SKM-1 (cell line): ENCODE measurements at regions not wholly inside any gene's neighbourhood (a gene's known extent, or its start where the extent isn't known, plus 50 kb on each side); places are given as distances from the start of the nearest gene placed in this dataset.

Experiments
- DNase-seq: peaks from one replicate; lab custom pipeline; 2025; ENCODE audit not compliant: unreplicated experiment; lab: John Stamatoyannopoulos, UW

DNA sequence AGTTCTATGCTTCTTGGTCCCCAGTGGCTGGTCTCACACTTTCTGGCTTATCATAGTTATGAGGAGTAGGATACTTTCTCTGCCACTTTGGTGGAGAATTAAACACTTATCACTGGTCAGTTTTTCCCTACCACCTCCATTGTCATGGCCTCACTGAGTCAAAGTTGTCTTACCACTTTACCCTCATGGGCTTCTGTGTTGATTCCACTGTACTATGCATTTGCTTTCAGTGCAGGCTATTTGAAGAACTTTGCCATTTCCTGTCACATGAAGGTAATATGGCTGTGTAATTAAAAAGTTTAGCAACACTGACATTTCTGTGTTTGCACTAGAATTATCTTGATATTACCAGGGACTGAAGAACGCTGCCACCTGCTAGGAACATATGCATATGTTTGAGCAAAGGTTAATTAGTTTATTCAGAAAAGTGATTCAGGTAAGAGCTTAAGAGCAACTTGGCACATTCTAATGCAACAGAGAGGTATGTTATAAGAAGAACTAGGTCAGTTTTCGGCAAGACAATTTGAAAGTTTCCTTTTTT lies 377.3 kb downstream of the PDCD6IP start:
- DNase-seq: no peak

DNA sequence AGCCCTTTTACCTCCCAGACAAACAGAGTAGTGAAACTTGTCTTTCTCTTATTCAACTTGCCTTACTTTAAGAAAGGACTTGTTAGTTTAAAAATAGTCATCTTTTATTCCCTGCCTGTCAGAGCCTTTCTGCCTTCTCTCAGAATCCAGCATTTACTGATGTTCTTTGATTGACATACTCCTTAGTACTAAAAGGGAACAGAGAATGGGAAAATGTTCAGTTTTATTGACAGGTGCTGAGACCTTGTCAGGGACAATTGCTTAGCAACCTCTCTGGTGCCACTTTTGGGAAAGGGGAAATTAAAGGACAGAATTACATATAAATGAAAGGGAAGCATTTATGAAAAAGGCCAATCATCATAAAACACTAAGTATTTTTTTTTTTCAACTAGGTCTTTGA lies 378.3 kb downstream of the PDCD6IP start:
- DNase-seq: no peak

DNA sequence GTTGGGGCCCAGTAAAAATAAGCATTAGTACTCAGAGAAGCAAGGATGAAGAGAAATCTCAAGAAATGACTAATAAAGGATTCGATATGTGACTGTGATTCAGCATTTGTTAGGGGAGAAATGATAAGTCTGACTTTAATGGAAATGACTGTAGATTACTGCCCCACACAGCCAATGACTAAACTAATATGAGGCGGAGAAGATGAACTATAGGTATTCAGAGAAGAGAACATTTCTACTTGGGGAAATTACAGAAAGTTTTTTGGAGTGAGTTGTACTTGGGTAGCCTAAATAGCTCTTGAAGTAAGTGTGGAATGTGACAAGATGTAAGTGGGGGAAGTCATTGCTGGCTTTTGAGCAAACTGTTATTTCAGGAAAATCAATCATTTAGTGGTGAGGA lies 380.0 kb downstream of the PDCD6IP start:
- DNase-seq: no peak

DNA sequence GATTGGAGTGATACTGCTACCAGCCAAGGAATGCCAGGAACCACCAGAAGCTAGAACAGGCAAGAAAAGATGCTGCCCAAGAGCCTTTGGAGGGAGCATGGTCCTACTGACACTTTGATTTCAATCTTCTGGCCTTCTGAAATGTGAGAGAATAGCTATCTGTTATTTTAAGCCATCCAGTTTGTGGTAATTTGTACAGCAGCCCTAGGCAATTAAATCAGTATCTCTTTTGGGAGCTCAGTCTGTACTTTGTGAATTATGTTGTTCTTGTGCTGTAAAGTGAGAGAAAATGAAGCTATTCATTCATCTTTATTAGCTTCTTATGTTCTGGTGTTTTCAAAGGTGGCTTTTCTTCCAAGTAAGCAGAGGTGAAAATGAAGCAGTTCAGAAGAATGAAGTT lies 381.3 kb downstream of the PDCD6IP start:
- DNase-seq: no peak

DNA sequence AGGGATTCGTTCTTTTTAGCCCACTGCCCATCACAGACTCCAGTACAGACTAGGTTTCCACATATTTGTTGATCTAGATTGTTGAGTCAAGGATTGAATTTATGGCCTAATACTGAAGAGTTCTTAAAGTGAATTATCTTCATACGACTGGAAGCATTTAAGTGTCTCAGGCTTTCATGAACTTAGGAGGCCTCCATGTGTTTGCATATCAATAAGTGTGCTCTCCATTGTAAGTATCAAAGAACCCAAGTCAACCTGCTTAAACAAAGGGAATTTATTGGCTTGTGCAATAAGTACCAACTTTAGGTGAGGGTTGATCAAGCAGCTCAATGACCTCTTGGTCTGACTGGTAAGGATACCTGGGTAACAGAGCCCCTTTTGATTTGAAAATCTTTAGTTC lies 382.1 kb downstream of the PDCD6IP start:
- DNase-seq: no peak

DNA sequence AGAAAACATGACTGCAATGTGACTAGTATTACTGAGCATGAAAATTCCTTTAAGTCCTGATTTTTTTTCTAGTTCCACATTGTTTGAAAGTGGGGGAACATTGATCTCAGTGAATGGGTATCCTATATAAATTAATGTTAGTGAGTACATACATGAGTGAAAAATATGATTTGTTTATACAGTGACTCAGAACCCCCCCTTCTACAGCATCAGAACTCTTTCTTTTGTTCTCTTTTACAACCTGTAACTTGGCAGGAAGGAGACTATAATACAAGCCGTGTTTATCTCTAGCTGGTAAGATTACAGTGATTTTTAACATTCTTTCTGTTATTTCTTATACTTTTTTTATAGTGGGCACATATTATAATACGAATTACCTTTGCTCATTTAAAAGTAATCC lies 384.7 kb downstream of the PDCD6IP start:
- DNase-seq: no peak

DNA sequence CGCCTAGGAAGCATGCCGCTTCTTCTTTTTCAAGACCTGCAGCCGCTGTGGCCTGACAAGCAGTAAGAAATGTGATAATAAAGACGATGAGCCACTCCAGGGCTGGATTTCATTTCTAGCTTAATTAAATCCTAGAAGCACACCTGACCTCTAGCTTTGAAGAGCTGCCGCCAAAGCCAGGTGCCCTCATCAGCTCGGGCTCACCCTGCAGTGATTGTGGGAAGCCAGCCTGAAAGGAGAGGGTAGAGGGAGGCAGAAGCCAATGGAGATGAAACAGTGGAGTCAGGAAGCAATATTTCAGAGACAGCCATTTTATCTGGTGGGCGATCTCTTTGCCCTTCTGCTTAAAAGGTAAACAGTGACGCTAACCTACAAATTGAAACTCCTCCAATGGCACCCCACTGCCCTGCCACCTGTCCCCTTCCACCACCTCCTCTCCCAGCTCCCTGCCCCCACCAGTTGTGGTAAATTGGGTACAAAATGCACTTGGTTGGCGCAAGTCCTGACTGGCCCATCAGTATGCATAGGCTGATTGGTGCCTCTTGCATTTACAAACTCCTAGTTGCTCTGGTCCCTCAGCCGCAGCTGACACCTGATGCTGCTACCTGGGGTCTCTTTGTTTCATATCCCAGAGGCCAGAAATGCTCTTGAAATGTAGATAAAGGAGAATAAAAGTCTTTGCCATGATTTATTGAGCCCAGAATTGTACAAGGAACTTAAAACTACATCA lies 385.3 kb downstream of the PDCD6IP start:
- no peak for DNase-seq

DNA sequence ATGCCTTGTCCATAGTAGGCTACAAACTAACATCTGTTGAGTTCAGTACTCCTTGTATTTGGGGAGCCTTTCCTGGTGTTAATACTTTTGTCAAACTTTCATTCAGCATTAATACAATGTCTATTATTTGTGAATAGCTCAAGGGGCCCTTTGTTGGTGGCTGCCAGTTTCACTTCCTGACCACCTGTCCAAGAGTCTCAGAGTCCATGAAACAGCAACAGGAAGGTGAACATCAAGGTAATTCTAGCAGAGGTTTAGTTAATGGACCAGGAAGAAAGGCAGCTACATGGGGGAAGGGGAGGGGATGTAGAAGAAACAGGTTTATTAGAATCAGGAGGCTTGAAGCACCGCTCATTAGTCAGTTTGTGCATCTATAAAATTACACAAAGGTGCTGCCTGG lies 386.9 kb downstream of the PDCD6IP start:
- DNase-seq: no peak

DNA sequence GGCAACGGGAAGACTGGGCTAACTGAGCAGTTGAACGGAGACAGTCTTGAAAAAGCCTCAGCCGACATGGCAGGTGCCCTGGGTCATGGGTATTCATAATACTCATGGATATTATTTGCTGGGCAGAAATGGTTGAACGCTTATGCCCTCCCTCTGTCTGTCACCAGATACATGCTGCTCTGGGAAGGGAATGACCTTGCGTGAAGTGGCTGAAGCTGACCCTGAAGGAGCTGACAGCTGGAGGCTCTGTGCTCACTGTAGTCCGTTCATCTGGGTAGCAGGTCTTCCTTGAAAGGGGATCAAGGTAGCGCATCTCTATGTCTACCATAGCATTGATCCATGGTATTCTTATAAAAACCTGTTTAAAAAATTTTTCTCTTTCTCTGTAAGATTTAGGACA lies 390.7 kb downstream of the PDCD6IP start:
- DNase-seq: no peak

DNA sequence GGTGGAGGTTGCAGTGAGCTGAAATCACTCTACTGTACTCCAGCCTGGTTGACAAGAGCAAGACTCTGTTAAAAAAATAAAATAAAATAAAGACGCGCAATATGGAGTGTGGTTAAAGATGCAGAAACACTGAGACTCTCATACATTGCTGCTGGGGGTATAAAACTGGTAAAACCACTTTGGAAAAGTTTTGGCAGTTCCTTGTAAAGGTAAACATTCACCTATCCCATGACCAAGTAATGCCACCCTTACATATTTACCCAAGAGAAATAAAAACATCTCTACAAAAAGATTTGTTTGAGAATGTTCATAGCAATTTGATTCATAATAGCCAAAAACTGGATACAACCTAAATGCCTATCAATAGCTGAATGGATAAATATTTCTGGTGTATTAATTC lies 398.5 kb downstream of the PDCD6IP start:
- no peak for DNase-seq

DNA sequence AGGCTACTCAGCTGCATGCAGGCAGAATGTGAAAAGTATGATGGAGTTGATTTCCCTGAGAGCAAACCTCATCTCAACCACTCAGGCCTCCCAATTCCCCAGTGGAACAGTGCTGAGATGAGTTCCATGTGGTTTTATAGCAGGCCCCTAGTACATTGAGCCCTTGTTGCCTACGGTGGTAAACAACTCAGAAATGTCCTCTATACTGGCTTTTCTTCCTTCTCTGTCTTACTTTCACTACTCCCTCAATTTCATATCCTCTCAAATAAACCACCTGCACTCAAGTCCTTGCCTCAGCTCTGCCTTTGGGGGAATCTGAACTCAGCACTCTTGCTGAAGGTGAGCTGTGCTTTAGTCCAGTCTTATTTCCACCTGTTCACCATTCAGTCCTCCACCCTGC lies 399.9 kb downstream of the PDCD6IP start:
- no peak for DNase-seq

DNA sequence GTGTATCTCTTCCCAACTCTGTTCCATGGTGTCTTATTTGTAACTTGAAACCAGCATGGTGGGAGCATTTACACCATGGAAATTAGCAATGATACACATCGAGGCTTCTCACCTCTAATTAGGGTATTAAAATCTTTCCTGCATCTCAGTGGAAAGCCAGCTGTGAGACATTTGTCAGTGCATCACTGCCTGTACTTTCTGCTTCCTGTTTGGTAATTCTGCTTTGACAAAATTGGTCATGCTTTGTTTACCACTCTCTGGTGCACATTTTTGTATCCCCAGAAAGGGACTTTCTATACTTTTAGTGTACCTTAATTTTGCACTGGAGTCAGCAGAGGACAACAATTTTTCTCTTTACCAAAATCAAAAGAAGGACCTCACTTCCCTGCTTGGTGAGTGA lies 402.1 kb downstream of the PDCD6IP start:
- DNase-seq: no peak

DNA sequence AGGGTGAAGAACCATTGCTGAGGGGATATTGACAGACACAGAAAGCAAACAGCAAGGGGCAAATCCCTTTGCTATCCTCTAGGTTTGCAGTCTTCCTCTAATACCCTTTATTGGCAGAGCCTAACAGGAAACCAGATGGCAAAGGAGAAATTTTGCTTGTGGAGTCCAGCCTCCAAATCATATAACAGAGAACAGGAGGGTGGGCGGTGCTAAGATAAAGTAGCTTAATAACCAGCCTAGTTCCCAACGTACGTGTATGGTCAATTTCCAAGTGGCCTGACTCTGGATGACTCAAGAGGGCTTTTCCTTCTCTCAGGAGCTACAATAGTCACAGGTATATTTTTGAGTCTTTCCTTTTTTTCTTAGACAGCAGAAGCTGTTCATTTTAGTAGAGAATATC lies 404.5 kb downstream of the PDCD6IP start:
- DNase-seq: no peak

DNA sequence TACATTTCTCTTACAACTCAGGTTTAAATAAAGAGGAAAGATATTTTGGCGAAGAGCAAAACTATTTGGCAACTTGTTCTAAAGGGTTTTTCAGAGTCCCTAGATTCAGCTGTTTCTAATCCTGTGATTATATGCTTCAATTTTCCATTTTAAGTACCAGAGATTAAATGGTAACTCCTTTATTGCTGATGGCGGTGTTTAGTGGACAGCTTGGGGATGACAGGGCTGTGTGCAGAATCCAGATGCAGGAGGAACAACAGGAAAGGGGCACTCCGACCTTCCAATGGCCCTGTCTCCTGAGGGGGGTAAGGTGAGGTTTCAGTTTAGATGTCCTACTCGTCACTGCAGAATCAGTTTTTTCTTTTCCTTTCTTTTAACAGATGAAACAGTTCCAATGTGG lies 405.0 kb downstream of the PDCD6IP start:
- no peak for DNase-seq

DNA sequence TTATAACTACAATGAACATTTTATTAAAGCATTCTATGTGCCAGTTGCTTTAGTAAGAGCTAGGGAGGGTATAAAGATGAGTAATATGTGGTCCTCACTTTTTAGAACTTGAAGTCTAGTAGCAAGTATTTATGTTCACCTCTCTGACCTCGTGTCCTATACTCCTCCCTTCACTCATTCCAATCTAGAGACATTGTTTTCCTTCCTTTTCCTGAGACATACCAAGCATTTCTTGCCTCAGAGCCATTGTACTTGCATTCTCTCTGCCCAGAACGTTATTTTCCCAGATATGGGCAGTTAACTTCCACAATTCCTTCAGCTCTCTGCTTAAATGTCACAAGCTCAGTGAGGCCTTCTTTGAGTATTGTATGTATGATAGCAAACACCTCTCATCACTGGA lies 408.6 kb downstream of the PDCD6IP start:
- DNase-seq: no peak

DNA sequence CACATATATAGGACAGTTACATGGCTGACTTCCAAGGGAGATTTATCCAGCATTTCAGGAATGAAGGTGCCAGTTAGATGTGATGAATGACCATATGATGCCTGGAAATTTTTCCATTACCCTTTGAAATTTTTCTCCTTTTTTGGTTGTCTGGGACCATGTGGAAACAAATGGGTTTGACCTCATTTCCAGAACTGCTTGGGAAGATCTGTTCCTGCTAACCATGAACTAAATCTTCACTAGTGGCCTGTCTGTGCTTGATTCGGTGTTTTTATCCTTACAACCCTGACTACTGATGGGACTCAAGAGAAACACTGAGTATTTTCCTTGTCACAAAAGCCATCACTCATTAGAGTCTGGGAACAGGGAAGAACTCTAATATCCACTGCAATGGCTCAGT lies 409.4 kb downstream of the PDCD6IP start:
- no peak for DNase-seq

DNA sequence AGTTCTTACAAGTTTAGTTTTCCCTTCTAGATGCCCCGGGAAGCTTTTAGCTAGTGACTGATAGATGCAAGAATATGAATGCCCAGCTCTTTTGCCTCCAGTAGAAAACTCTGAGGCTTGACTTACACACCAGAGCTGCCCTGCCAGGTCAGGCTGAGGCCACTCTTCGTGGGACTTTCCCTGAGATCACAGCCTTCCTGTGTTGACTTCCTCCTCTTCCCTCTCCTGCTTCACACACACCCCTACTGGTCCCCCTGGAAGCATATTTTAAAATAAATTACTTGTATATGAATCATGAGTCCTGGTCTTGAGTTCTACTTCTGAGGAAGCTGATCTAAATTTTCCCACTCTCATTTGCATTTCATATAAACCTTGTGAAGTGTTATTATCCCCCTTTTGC lies 413.7 kb downstream of the PDCD6IP start:
- DNase-seq: no peak

DNA sequence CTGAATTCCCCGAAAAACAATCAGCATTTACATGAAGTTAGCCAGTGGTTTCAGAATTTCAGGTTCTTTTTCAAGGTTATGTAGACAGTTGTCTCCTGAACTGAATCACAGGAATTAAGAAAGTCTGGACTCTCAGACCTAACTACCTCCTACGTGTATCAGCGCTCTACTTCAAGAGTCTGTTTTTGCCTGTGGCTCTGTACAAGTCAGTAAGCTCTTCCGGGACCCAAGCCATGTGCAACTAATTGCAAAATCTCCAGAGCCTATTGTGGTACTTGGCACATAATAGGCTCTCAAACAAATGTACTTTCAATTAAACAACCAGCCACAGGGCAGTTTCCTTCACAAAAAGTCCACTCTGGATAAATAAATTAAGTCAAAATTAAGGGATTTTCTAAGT lies 414.2 kb downstream of the PDCD6IP start:
- no peak for DNase-seq

DNA sequence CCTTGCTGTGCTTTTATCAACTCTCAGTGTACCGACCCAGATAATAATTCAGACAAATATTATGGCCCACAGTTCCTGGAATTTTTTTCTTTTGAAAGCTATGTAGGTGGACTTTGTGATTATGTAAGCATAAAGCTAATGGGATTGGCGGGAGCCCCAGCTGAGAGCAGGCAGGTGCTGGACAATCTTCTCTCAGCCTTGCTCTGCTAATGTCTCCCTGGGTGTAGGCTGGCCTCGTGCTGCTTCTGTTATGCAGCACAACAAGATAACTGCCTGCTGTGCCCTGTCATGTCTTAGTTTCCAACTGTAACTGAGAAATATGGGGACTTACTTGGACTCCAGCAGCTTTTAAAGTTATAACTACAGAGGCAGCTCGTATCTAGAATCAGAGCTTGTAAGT lies 415.0 kb downstream of the PDCD6IP start:
- DNase-seq: no peak

DNA sequence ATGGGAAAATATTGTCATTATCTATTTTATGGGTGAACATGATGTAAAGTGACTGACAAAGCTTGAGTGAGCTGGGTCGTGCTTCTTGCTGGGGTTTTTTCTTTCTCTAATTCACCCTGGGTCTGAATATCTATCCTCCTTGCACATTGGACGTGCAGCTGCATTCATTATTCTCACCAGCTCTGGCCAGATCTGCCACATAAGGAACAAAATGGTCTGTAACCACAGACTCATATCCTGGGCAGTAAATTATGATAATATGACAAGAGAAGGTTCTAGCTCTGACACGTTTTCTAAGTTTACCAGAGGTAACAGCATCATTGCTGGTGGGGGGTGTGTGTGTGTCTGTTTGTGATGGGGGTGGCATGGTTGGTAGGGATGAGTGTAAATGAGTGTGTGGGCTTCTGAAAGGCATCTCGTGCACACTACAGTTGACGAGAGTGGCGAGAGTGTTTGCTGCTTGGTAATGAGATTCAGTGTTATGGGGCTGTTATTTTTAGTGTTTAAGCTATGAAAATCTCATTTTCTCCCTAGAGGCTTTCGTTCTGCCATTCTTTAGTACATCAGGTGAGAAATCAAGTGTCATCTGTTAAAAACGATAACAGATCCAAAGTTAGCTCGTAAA lies 418.4 kb downstream of the PDCD6IP start:
- DNase-seq: no peak

DNA sequence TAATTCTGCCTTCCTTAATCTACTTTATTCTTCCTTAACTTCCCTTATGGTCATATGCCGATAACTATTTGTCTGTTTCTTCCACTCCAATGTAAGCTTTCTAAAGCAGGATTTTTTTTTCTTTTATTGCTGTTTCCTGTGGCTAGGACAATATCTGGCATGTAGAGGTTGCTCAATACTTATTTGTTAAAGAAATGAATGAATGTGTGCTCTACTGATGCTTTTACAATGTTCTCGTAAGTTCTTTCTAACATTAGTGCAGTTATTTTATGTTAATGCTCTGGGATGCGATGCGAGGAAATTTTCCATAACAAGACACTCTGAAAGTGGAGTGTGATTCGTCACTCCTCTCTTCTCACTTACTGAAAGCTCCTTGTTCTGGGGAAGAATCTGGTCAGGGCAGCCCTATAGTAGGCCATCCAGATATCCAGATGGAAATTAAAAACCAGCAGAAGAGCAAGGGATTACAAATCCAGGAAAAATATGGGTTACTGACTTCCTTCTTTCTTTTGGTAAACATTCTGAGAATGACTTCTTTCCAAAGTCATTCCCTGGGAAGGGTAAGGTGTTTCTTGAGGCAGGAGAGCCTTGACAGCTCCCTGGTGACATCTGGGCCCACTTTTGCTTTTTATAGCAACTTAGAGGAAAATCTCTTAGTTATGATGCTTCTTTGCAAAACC lies 420.4 kb downstream of the PDCD6IP start:
- no peak for DNase-seq

DNA sequence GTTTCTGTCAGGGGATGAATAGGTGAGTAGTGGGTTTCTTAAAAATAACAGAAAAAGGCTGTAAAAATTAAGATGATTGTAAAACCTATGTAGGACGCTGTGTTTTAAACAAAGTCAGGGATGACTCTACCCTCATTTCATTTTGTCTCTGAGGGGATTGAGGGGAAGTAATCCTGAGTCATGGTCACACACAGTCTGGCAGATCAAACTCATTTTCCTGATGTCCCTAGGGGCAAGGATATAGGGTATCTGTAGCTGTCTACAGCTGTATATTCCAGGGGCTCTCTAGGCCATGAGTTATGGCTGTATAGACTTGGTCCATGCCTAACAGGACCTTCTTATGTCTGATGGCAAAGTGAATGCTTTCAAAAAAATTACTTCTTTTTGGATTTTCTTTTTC lies 421.1 kb downstream of the PDCD6IP start:
- no peak for DNase-seq
